ENCODE measurements at regions not wholly inside any gene's neighbourhood (a gene's known extent, or its start where the extent isn't known, plus 50 kb on each side); places are given as distances from the start of the nearest gene placed in this dataset.
"Not testable (repeated sequence)": the region's sequence is repeated elsewhere in the genome, so short reads cannot be mapped to it uniquely, and the experiment has no call there.

DNA sequence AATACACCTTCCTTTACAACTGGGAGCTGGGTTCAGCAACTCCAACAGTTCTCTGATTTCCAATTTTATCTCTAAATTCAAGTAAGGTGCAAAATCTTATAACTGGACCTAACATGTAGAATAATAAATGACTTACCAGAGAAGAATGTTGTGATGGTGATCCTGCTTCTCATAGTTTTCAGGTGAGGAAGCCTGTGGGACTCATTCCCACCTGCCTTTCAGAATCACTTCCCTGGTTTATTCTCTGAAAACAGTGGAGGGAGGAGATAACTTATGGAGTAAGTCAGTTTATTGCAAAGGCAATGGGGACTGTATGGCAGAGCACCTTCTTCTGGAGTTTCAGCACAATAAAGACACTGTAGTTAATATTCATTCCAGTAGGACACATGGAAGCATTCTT lies 1188.2 kb upstream of the FAM98A start:
- no peak for DNase-seq

GRCh38 chr2:34785206-34785785 lies 1186.2 kb upstream of the FAM98A start:
- no peak for DNase-seq

GRCh38 chr2:34784701-34785100 lies 1185.6 kb upstream of the FAM98A start:
- DNase-seq = no peak

DNA sequence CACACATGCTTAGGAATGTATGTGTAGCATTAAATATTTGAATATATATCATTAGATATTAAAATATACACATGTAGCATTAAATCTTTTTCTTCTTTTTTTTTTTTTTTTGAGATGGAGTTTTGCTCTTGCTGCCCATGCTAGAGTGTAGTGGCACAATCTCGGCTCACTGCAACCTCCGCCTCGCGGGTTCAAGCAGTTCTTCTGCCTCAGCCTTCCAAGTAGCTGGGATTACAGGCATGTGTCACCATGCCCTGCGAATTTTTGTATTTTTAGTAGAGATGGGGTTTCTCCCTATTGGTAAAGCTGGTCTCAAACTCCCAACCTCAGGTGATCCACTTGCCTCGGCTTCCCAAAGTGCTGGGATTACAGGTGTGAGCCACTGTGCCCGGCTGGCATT lies 1151.6 kb upstream of the FAM98A start:
- DNase-seq = not testable (repeated sequence)

DNA sequence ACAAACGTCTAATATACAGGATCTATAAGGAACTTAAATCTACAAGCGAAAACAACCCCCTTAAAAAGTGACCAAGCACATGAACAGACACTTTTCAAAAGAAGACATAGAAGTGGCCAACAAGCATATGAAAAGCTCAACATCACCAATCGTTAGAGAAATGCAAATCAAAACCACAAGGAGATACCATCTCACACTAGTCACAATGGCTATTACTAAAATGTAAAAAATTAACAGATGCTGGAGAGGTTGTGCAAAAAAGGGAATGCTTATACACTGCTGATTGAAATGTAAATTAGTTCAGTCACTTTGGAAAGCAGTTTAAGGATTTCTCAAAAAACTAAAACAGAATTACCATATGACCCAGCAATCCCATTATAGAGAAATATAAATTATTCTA lies 1148.5 kb upstream of the FAM98A start:
- no peak for DNase-seq

DNA sequence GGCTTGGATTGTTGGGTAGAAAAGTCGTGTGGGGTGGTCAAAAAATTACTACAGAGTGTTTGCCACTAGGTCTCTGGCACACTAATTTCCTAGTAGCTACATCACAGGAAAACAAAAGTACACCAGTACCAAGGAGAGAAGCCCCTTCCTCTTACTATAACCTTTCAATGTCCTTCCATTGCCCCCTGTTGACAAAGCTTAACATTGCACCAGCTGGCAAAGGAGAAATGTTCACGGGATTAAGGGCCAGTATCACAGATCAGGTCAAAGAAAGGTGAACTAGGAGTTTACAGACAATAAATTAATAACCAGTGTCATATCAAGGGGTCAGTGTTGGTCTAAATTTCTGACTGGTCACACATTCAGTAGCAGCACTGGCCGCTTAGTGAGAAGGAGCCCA lies 1139.6 kb upstream of the FAM98A start:
- DNase-seq = no peak

DNA sequence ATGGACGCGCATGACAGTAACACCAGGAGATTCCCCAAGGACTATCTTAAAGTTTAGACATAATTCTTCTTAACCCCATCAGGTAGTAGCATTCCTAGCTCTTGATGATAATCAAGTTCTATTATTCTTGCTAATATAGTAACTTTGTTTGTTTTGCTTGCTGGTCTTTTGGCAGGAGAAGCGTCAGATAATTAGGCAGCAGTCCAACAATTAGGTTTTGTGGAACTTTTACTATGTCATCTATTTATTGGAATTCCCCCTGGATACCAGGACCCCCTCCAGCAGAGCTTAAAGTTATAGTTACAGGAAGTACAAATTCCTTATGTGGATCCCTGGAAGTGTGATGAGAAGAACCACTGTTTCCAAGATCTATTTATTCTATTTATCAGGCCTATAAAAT lies 1138.0 kb upstream of the FAM98A start:
- no peak for DNase-seq

DNA sequence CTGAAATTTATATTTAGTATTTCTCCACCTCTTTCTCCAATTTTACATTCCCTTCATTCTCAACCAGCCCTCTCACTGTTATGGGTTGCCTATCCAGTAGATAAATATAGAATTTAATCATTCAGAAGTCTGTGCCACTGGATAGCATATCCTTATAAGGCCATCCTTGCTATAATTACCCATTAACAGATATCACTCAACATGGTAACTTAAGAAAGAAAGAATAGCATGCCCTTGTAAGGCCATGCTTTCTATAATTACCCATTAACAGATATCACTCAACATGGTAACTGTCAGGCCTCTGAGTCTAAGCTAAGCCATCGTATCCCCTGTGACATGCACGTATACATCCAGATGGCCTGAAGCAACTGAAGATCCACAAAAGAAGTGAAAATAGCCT lies 1137.4 kb upstream of the FAM98A start:
- DNase-seq = no peak

DNA sequence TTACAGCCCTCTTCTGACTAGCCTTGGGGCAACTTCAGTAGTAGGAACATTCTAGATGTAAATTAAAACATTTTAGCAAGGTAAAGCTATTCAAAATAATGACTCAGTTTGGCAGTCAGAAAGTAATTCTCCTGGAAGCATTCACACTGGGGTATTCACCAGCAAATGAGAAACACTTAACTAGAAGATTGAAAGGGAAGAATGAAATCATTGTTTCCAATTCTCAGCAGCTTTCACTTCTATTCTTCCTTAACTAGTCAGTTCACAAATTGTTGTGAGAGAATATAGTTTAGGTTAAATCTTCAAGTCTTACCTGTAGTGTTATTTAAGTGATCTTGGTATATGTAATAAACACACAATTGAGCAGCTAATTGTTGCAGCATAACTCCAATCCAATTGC lies 1135.6 kb upstream of the FAM98A start:
- DNase-seq = no peak

- no peak for DNase-seq
Observed at GRCh38 chr2:34734042-34734441, 1134.9 kb upstream of the FAM98A start.

DNA sequence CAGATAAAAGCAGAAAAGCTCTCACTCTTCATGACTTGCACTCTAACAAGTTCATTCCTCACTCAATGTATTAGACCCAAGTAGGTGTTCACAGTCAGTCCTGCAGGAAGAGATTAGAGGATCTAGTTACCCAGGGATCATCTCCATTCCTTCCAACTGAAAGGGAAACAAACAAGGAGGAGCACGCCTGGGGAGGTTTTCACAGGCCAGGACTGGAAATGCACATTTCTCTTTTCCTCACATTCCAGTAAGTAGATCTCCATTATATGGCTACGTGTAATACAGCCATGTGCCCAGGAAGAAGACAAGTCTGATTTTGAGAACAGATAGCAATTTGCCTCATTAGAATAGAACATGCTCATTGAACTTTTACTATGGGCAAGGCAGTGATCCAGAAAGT lies 1132.2 kb upstream of the FAM98A start:
- no peak for DNase-seq

DNA sequence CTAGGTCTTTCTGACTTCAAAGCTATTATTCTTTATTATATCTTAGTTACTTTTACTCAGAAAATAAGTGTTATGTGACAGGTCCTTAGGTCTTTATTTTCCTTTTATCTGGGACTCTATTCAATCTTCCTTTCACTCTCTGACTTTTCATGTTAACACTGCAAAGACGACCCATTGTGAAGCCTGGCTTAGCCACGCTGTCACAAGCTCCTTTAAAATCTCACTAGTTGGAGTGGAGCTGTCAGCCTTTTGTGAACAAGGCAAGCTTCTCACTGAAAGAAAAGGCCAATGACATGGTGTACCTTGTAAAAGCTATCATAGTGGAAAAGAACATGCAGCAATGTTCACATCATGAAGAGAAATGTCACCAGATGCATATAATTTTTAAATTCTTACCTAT lies 1130.7 kb upstream of the FAM98A start:
- peak; percentile 4 for DNase-seq

DNA sequence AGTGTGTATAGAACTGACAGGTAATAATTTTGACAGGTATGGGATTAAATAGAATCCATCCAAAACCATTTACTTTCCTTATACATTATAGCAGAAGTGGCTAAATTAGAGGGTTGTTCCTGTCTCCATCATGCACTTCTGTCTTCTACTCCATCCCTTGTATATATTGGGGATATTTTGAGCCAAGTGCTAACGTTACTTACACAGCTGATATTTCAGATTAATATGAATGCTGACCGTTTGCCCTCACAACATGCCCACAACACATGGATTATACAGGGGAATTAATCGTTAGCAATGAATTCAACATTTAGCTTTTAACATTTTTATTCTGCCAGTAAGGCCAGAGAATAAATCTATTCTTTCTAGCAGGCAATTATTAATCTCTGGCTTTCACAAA lies 1125.0 kb upstream of the FAM98A start:
- no peak for DNase-seq

GRCh38 chr2:34723683-34724082 lies 1124.6 kb upstream of the FAM98A start:
- DNase-seq = no peak

DNA sequence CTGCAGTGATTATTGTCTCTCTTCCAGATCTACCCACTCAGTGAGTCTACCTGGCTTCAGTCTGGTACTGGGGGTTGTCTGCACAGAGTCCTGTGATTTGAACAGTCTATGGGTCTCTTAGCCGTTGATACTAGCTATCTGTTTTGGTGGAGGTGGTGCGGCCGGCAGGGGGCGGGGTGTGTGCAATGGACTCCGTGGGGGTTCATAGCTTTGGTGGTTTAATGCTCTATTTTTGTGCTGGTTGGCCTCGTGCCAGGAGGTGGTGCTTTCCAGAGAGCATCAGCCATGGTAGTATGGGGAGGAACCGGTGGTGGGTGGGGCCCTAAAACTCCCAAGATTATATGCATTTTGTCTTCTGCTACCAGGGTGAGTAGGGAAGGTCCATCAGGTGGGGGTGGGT lies 1120.1 kb upstream of the FAM98A start:
- no peak for DNase-seq

DNA sequence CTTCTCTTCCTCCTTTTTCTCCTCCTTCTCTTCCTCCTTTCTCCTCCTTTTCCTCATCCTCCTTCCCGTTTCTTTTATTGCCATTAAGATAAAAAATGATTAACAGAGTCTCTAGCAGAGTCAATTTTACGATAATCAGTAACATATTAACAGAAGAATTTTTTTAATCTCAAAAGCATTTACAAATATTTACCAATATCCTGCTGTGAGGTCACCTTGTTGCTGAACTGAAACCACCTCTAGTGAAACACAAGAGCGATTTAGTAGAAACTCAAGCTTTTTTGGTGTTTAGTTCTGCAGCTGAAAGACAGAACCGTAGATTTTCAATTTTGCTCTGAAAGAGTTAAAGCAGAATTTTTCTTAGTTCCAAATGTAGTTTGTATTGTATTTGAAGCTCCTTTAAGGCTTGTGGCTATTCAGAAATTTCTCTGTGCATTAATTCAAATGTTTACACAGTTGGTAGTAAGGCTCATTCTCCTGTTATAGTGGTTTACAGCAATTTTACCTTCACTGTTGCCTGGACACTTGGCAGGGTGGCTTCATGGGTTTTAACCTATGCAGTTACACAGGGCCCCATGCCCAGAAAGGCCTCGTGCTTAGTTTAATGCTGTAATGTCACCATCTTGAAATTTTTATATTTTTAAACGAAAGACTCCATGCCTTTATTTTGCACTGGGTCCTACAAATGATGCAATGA lies 1106.6 kb upstream of the FAM98A start:
- DNase-seq = no peak

DNA sequence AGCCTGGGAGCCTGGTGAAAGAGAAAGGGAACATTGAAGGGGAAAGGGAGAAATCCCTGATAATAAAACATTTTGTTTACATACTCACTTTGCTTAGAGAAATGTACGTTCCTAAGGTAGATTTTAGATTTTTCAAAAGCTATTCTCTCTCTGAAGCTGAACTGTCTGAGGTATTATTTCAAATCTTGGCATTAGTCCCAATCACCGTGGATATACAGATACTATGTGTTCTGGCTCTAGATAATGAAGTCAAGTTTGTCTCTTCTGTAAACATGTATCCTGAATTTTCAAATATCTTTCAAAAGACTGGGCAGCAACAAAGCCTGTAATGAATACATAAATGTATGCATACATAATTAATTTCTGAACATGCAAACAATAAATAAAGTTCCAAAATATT lies 1104.2 kb upstream of the FAM98A start:
- DNase-seq = no peak

DNA sequence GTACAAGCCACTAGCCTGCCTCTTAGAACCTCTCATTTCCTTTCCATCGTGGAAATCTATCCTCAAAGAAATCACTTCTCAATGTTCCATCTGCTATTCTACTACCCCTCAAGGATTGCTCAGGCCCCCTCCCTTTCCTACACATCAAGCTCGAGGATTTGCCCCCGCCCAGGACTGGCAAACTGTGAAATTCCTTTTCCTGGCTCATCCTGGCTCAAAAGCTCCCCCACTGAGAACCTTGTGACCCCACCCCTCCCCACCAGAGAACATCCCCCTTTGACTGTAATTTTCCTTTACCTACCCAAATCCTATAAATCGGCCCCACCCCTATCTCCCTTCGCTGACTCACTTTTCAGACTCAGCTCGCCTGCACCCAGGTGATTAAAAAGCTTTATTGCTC lies 1103.3 kb upstream of the FAM98A start:
- DNase-seq = not testable (repeated sequence)

GRCh38 chr2:34677591-34677990 lies 1078.5 kb upstream of the FAM98A start:
- not testable (repeated sequence) for DNase-seq

- not testable (repeated sequence) for DNase-seq
Observed at GRCh38 chr2:34677119-34677531, 1078.0 kb upstream of the FAM98A start.

DNA sequence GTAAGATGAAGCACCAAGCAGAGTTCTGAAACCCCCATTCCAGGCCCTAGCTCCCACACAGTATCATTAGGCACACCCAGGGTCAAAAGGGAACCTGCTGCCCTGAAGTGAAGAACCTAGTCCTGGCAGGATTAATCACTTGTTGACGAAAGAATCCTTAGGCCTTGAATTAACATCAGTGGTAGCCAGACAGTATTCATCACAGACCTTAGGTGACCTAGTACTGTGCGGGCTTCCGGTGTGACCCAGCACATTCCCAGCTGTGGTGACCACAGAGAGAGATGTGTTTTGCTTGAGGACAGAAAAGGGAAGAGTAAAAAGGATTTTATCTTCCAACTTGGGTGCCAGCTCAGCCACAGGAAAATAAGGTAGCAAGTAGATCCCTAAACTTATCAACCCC lies 1071.4 kb upstream of the FAM98A start:
- DNase-seq = no peak

GRCh38 chr2:34666821-34667220 lies 1067.7 kb upstream of the FAM98A start:
- no peak for DNase-seq

DNA sequence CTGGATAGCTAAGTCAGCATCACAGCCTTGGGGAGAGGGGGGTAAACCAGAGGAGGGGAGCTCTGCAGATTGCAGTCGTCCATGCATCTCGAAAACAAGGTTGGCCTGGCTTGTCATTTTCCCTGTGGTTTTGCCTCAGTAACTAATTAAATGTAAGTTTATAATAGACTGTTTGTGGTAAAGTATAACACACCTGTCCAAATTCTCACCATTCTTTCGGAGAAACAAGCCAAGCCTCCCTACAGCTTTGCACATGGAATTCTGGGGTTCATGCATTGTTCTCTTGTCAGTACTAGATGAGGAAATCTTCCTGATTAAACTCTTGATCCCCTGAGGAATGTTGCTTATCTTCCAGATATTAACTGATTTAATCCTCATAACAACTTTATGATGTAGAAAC lies 1065.2 kb upstream of the FAM98A start:
- DNase-seq = no peak

- DNase-seq = no peak
Observed at GRCh38 chr2:34663314-34663713, 1064.2 kb upstream of the FAM98A start.

- no peak for DNase-seq
Observed at GRCh38 chr2:34660741-34661140, 1061.6 kb upstream of the FAM98A start.

All from retina (tissue), 1 donor.